ENCODE measurements at regions not wholly inside any gene's neighbourhood (a gene's known extent, or its start where the extent isn't known, plus 50 kb on each side); places are given as distances from the start of the nearest gene placed in this dataset.

DNA sequence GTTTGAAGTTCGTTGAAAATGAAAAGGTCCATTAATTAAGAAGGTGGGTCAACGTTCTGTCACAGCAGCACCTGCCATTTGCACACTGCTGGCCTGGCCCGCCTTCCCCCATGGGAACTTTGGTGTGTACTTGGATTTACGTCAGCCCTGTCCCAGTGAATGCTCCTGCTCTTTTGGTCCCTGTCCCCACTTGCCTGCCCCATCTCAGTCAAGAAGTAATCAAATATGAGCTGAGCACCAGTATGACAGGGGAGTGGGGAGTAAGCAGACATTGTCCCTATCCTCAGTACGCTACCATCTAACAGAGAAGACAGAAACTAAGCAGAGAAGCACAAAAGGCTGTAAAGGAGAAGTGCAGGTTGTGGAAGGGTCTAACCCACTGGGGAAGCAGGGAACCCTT is 65.1 kb downstream of the SLC4A3 start:
- no peak for DNase-seq

DNA sequence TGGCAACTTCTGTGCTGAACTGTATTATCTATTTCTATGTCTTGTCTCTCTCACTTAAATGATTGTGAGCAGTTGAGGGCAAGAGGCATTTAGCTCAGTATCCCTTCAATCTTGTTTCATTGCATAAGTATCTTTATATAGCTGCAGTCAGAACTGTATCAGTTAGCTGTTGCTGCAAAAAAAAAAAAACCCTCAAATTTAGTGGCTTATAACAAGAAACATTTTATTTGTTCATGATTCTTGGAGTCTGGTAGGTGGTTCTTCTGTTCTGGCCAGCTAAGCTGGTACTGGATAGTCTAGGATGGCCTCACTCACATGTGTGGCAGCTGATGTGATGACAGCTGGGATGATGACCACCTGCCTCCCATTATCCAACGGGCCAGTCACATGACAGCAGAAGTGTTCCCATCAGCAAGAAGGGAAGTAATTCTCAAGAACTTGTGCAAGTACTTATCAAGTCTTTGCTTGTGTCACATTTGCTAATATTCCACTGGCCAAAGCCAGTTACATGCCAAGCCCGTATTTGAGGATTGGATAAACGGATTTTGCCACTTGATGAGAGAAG is 67.8 kb downstream of the SLC4A3 start:
- DNase-seq = no peak

DNA sequence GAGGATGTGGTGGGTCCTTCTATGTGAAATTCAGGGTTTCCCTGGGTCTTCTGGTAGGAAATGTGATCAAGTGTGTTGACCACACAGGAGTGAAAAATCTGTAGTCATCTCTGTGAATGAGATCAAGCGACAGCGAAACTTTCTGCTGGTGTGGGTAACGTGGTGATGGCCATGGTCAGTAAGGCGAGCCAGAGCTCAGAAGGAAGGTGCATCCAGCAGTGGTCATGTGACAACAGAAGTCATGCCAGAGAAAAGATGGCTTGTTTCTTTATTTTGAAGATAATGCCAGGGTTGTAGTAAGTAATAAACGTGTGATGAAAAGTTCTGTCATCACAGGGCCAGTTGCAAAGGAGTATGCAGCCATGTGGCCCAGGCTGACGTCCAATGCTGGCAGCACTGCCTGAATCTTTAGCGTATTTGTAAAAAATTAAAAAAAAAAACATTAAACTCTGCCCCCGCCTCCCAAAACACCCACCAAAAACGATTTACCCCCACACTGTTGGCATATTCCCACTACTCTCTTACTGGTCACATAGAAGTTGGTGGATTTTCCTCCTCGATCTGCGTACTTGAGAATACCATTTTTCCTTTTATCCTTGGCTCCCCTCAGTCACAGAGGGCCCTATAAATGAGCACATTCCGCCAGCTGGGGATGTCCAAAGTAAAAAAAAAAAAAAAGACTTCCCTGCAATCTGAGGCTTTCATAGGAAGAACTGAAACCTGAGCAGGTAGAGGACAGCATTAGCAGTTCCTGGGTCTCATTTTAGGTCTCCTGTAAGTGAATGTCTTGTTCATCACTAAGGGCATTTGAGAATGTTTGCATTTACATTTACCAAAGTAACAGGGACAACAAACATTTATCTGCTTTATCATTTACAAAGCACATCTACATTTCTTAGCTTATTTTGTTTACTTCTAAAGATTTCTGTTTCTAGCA is 70.6 kb downstream of the SLC4A3 start:
- DNase-seq = no peak

DNA sequence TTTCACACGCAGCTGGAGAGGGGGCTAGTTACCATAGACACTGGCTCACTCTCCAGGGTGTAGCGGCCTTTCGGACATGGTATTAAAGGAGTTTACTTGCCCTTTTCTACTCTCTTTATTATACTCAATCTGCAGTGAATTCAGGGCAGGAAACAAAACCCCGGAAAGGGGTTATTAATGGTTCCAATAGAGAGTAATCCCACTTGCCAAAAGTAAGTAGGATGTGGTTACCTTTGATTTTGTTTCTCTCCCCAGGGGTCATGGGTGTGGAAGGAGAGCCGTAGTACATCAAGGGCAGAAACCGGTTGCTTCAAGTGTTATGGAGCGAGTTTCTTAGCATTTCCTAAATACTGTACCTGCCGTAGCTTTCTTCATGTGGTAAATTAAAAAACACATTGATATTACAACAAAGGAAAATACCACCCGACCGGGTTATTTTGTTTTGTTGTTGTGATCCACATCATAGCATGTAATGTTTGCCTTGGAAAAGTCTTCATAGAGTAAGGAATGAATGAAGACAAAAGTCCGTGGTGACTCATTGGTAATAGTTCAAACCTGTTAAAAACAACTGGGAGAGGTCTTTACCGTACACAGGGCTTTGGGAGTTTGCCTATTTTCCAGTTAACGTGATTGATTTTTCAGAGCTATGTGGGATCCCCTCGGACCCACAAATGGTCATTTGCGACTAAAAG is 71.5 kb downstream of the SLC4A3 start:
- no peak for DNase-seq

DNA sequence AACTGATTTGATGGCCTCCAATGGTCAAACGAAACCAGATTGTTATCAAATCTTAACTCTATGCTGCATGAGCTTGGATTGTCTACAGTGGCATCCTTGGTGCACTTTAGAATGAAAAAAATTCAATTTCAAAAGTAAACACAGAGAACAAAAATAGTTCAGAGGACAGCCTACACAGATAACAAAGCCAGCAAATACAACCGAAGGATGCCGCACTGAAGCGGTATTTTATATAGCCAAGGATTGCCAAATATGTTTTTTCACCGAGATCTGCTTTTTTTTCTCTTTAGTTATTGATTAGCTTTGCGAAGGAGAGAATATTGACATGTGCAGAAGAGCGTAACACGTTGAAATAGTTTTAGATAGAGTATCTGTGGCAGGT is 72.0 kb downstream of the SLC4A3 start:
- no peak for DNase-seq

DNA sequence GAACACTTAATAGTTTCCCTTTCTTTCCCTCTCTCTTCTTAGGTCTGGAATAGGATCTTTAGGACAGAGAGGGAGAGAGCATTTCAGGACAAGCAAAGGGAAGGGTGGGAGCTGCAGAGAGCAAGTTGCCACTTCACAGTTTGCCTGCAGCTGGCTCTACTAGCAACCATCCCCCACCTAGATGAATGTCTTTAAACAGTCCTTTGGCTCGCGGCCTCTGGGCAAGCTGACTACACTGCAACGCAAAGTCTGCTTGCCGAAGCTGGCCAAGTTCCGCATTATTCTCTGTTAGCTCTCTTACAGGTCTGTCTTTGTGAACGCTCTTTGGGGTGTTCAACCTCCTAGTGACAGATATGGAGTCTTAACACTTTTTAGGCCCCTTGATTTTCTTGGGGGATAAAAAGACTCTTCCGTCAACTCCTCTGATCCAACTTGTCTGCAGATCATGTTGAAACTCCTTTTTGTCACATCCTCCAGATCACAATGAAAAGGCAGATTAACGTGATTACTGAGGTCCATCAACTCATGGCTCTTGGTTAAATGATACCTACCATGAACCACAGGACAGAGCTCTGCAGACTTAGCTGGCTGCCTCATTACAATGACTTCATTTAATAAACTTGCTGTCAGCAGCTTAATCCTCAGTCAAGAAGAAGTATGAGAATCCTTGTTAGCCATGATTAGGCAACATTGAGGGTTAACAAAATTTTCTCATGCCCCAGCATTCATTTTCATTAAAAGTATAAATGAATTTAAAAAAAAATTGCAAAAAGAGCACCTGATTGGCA is 74.6 kb downstream of the SLC4A3 start:
- no peak for DNase-seq

DNA sequence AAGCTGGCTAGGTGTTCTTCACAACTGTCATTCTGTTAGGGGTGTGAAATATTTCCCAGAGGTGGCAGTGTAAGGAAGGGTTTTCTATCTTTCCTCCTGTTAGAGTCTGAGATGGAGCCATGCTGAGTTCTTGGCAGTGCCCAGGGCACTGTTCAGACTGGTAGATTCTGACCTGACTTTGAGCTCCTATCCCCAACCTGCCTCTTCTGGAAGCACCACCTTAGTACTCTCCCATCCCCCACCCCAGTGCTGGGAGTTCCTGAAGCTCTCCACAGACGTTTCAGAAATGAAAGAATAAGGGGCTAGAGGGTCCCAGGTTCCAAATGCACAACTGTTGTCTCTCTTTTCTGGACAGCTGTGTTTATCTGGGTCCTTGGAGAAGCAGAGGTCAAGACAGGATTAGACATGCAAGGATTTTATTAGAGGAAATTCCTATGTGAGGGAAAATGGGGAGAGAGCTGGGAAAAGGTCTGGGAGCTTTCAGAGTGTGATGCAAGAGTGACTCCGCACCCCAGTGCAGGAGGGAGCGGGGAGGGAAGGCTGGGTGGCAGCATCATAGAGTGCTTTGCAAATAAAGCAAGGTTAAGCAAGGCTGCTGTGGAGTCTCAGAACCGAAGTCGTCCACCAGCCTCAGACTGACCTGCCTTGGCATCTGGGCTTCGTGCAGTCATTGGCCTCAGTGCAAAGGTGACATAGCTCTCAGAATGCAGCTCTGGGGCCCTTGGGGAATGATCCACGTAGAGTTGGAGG is 75.5 kb downstream of the SLC4A3 start:
- DNase-seq = no peak

DNA sequence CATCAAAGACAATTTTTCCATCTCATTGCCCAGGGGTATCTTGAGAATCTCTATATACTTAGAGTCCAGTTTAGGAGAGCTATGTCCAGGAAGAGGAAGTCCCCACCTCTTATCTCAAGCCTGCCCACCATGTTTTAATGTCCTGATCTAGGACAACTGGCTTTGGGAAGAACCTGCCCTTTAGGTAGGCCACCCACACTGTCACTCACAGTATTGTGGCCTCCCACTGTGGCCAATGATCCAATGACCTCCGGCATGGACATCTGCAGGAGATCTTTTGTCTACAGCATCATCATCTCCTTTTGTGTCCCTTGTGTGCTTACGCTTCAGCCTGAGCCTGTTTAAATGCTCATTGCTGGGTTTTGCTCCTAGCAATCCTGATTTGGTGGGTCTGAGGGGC is 77.4 kb downstream of the SLC4A3 start:
- DNase-seq = no peak

DNA sequence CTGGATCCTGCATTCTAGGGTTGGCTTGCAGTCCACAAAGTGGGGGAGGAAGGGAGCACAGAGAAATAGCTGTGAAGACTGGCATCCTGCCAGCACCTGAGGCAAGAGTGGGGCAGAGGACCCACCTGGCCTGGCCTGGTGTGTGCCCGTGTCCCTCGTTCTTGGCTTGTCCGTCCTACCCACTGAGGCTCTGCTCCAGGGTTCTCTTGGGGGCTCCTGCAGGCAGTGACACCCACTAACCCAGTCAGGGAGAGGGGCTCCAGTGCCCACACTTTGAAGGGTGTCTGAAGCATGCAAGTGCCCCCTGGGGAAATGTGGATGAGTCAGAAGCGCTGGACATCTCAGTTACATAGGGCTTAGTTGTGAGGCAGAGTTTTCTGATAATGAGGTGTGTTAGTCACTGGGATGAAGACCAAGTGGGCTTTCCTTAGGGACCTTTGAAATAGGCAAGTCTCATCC is 79.4 kb downstream of the SLC4A3 start:
- DNase-seq = no peak

DNA sequence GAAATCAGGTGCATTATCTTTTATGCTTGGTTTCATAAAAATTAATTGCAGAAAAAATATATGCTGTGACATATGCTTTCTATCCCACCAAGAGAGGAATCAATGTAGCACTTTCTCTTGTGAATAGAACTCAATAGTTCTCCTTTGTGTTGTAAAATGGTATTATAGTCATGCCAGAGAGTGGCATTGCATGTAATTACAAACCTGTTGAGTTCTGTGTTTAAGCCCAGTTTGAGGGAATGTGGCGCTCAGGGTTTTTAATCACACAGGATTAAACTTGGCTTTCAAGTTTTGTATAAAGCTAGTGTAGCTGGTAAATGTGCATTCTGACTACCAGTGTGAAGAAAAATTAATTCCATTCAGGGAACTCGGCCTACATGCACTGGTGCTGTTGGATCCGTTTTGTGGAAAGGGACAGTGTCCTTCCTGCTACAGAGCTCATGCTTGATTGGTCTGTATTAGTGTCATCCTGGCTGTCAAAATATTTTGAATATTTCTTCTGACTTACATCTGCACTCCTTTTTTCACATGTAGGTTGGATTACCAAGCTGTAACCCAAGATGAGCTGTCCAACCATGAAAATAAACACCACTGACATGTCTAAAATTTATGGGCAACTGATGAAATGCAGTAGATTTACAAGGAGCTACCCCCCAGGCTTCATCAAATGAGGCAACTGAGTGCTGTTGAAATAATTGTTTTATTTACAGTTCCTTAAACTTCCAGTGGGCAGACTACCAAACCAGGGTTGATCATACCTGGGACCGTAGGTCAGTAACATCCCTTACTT is 80.3 kb downstream of the SLC4A3 start:
- DNase-seq = no peak

DNA sequence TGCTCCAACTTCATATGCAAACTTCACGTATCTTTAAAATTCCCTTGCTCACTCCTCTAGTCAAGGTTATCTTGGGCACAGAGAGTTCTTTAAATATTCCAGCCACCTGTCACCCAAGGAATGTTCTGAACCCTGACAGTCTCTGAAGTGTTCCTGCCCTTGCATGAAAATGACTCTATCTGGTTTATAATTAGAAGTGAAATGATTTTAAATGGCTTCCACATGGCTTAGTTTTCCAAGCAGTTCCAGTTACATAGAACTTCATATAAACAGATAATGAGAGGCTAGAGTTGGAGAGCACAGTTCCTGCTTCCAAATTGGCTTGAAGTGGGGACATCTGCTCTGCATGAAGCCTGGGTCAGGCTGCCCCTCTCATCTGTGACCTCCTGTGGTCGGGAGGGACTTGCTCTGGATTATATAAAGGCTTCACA is 81.9 kb downstream of the SLC4A3 start:
- no peak for DNase-seq

DNA sequence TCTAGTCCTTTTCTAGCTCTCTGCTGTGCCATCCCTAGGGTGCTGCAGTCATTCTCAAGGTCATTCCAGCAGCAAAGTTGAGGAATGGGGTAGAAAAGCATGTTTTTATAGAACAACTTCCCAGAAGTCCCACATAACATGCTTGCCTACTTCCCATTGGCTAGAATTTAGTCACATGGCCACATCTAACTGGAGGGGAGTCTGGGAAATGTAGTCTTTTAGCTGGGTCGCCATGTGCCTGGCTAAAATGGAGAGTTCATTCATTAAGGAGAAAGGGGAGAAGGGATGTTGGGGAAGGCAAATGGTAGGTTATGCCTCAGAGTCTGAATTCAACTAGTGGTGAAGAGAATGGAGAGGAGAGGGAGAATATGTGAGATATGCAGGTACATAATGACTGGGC is 85.7 kb downstream of the SLC4A3 start:
- peak; percentile 36 for DNase-seq

DNA sequence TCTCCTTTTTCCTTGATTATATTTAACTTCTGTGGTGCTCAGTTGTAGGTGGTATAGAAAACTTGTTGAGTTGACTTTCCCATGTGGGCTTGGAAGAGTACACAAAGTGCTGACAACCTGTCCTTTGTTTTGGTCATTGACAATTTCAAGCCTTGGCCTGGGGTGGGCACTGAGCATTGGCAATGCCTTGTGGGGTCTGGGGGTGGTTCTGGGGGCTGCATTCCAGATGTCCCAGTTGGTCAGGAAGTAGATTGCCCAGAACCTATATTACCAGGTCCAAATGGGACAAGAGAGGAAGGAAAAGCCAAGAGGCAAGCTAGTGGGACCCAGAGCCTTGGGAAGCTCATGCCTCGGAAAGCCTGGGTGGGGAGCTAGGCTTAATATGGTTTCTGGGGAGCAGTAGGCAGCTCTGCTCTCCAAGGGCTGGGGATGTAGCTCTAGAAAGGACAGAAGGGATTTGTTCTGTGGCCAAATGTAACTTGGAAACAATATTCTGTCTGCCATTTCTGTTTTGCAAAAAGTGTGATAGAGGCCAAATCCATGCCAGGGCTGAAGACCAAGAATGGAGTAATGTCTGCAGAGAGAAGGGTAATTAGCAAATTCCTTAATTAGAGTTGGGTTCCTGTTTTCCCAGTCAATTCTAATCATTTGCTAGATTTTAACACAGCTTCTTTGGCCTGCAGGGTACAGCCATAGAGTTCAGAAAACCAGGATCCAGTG is 87.4 kb downstream of the SLC4A3 start:
- DNase-seq = no peak

DNA sequence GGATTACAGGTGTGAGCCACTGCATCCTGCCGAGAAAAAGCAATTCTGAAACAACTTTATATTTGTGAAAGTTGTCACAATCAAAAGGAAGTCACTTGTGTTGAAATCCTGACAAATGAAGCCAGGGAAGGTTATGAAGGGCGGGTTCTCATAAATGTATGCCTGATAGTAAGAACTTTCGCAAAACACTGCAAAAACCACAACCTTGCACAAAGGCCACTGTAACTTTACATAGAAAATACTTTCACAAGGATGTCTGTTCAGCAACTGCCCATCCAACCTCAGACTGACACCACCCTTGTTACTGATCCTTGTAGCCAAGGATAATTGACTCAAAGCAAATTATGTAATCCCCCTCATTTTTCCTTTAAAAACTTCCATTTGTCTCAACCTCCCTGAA is 90.6 kb downstream of the SLC4A3 start:
- DNase-seq = no peak

DNA sequence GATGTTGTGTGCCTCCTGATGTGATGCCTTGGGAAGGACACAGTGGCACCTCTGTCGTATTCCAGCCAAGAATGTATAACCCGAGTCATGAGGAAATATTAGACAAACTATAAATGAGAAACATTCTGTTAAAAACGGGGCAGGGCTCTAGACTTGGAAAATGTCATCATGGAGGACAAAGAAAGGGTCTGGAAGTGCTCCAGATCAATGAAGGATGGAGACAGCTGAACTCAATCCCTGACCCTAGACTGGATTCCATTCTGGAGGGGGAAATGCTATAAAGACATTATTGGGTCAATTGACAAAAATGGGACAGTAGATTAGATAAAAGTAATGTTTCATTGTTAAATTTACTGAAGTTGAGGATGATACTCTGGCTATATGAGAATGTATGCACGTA is 92.1 kb downstream of the SLC4A3 start:
- DNase-seq = no peak

DNA sequence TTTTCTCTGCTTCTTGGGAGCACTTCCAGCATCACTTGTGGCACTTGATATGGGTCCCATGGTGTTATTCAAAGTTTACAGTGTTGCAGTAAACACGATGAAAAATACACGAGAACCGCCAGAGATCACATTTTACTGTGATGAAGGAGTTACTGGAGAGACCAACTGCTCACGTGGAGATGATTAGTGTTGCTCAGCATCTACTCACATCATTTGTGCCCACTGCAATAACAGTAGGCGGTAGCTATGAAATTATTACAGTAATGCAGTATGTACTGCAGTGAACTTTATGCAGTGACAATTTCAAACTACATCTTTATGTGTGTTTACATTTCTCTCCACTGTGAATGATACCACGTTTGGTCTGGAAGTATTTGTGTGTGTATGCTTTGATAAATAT is 93.5 kb downstream of the SLC4A3 start:
- no peak for DNase-seq

DNA sequence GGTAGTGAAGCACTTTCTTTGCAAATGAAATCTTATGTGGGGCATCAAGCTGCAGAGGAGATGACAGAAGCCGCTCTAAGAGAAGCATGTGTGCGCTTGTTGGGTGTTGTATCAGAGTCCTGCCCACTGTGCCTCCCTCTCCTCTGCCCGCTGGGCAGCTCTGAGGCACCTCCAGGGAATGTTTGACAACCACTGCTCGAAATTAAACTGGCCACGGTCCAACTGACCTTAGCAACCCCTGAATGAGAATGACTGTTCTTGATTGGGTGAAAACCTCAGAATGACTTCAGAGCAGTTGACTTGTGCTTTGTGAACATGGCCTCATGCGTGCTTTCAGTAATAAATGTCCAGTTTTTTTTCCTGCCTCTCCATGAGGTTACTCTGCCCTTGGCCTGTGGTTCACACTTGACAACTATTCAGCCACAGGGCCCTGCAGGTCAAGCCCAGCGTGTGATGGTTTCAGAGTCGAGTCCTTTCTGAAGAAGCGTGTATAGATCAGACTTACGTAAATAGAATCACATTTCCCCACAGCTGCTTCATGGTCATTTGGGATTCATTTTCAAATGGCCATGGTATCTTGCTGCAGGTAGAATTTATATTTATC is 94.9 kb downstream of the SLC4A3 start:
- no peak for DNase-seq

DNA sequence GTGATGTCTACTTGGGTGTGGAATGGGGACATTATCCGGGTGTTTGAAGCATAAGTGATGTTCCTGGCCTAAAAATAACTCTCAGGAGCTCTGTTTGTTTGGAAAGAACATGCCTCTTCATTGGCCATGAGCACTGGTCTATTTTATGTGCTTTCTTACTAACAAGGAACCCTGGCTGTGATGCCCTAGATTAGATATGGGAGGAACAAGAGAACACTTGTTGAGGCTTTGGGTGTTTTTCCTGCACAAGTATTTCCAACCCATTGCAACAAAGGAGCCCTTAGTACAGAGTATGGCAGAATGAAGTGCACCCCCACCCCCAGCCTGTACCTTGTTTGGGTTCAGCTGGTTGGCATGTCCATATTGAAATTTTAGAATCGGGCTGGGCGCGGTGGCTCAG is 95.9 kb downstream of the SLC4A3 start:
- no peak for DNase-seq

DNA sequence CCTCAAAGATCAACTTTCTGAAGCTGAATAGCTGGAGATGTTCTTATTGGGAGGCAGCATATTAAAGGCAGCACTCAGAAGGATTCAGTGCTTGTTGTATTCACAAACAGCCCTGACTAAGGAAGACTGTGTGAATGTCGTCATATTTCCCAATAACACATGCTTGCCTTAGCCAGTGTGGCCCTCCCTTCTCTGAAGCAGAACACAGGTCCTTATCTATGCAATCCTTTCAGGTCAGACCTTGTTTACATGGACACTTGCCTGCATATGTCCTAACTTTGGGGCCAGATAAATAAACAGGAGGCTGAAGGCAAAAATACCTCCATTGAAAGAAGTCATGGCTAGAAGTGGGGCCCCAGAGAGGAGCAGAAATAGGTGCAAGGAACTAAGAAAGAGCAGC is 97.2 kb downstream of the SLC4A3 start:
- DNase-seq = no peak

DNA sequence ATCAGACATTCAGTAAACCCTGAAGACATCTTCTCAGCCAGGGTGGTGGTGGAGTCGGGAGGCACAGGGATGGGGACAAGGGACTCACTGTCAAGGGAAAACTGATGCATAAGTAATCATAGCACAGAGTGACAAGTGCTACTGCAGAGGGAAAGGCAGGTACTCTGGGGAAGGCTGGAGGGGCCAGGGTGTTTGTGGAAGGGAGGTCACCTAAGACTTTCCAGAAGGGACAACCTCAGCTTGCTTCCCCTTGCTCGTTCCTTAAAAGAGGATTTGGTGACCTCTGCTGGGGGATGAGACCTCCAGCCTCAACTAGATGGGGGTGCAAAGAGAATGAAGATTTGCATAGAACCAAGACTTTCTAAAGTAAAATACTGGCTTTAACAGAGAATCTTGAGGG is 99.5 kb downstream of the SLC4A3 start:
- DNase-seq = no peak
